ENCODE measurements at regions not wholly inside any gene's neighbourhood (a gene's known extent, or its start where the extent isn't known, plus 50 kb on each side); places are given as distances from the start of the nearest gene placed in this dataset.

DNA sequence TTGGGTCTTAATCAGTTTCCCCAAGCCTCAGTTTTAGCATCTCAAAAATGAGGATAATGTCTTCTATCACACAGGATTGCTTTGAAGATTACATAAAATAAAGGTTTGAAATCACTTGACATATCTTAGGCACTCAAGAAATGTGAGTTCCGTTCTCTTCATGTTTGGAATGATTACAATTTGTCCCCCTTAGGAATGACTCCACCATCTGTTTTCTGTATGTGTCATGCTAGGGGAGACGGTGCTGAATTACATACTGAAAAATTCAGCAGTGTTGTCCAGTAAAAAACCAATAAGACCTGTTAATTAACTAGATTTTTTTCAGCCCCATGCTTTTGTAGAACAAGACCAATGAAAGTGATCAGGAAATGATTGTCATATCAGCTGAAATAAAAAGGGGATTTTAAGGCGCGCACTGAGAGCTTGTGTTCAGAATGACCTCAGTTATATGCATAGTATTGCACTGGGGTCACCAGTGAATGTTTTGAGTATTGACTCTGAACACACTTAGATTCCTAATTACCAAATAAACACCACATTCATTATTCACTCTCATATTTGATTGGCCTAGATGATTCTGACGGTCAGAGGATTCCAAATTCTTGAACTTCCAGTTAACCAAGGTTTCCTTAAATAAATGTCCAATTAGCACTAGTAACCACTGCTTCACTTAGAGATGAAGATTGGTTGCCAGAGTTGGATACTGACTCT is 114.5 kb upstream of the KCNK2 start:
- Histone ChIP-seq H2BK5ac (ENCODE audit: low read length) (no peak overlapping the region), H2AFZ (ENCODE audit: low read length) (no peak overlapping the region), H2AK5ac (ENCODE audit: low read depth, low read length) (no peak overlapping the region), H2BK15ac (ENCODE audit: low read length) (no peak overlapping the region), H3K36me3 (replicated peaks in 1 of 2; ENCODE audit: control insufficient read depth in 2 of 2, insufficient read depth in 2 of 2, low read length in 2 of 2) (no peaks in the 10 kb centered on the region), H3K4me3 (ENCODE audit: low read length in 2 of 2) (no peak overlapping the region), H3K27ac (replicated peaks; ENCODE audit: low read length) (no peak overlapping the region), H3K23ac (ENCODE audit: low read depth, low read length, poor library complexity) (no peak overlapping the region), H3K14ac (ENCODE audit: low read length) (no peak overlapping the region), H3K9me3 (replicated peaks in 1 of 2; ENCODE audit: control insufficient read depth in 2 of 2, insufficient read depth in 1 of 2, low read depth in 1 of 2, low read length in 2 of 2) (no peaks in the 10 kb centered on the region), H3K4ac (ENCODE audit: low read length) (no peak overlapping the region), H3K4me1 (ENCODE audit: control insufficient read depth in 2 of 2, insufficient read depth in 1 of 2, low read depth in 1 of 2, low read length in 2 of 2) (peaks cover 0 to 6% of the 10 kb centered on the region in 2 donors), H3K27me3 (ENCODE audit: control insufficient read depth in 3 of 3, insufficient read depth in 3 of 3, low read depth in 1 of 3, low read length in 3 of 3) (no peaks in the 10 kb centered on the region), H3K9ac (ENCODE audit: low read depth, low read length, poor library complexity) (no peak overlapping the region), H4K91ac (ENCODE audit: low read depth, low read length, poor library complexity) (no peak overlapping the region), H2BK120ac (ENCODE audit: low read depth, low read length) (no peak overlapping the region), H3K4me2 (ENCODE audit: insufficient read depth, low read length, poor library complexity, severe bottlenecking) (no peak overlapping the region), H4K8ac (ENCODE audit: low read depth, low read length) (no peak overlapping the region), H3K18ac (ENCODE audit: low read length) (no peak overlapping the region), H3K79me1 (ENCODE audit: low read depth, low read length) (no peaks in the 10 kb centered on the region), H2BK12ac (ENCODE audit: low read length) (no peak overlapping the region)
- WGBS, 2 donors (ENCODE audit: extremely low coverage in 2 of 2, insufficient read length in 2 of 2, insufficient replicate concordance in 1 of 2) = no CpG with 5 or more reads among the region's 5 CpGs
- DNase-seq (ENCODE audit: low spot score) = no peak

DNA sequence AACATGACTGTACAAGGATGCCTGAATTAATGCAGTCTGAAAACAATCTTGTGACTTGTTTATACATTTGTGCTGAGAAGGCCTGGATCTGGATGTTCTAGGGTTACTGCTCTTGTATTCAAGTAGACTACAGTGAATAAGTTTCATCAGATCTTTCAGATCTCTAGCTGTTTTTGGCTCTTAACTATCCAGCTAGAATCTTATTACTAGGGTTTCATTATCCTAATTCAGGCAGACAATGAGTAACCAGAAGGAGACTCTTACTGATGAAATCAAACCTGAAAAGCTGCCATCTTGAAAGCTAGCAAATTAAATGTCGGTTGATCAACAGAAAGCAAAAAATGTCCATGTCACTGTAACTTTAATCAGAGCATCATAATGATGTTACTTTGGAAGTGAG is 112.5 kb upstream of the KCNK2 start:
- Histone ChIP-seq H3K9ac (ENCODE audit: low read depth, low read length, poor library complexity) (no peak overlapping the region), H2AK5ac (ENCODE audit: low read depth, low read length) (no peak overlapping the region), H4K91ac (ENCODE audit: low read depth, low read length, poor library complexity) (no peak overlapping the region), H4K8ac (ENCODE audit: low read depth, low read length) (no peak overlapping the region), H2BK15ac (ENCODE audit: low read length) (no peak overlapping the region), H3K9me3 (replicated peaks in 1 of 2; ENCODE audit: control insufficient read depth in 2 of 2, insufficient read depth in 1 of 2, low read depth in 1 of 2, low read length in 2 of 2) (no peaks in the 10 kb centered on the region), H3K4me3 (ENCODE audit: low read length in 2 of 2) (no peak overlapping the region), H2BK12ac (ENCODE audit: low read length) (no peak overlapping the region), H3K27ac (replicated peaks; ENCODE audit: low read length) (no peak overlapping the region), H2BK5ac (ENCODE audit: low read length) (no peak overlapping the region), H3K14ac (ENCODE audit: low read length) (no peak overlapping the region), H3K4me1 (ENCODE audit: control insufficient read depth in 2 of 2, insufficient read depth in 1 of 2, low read depth in 1 of 2, low read length in 2 of 2) (peaks cover 0 to 8% of the 10 kb centered on the region in 2 donors), H3K23ac (ENCODE audit: low read depth, low read length, poor library complexity) (no peak overlapping the region), H3K4me2 (ENCODE audit: insufficient read depth, low read length, poor library complexity, severe bottlenecking) (no peak overlapping the region), H3K18ac (ENCODE audit: low read length) (no peak overlapping the region), H3K79me1 (ENCODE audit: low read depth, low read length) (no peaks in the 10 kb centered on the region), H3K27me3 (ENCODE audit: control insufficient read depth in 3 of 3, insufficient read depth in 3 of 3, low read depth in 1 of 3, low read length in 3 of 3) (no peaks in the 10 kb centered on the region), H2BK120ac (ENCODE audit: low read depth, low read length) (no peak overlapping the region), H3K4ac (ENCODE audit: low read length) (no peak overlapping the region), H2AFZ (ENCODE audit: low read length) (no peak overlapping the region), H3K36me3 (replicated peaks in 1 of 2; ENCODE audit: control insufficient read depth in 2 of 2, insufficient read depth in 2 of 2, low read length in 2 of 2) (no peaks in the 10 kb centered on the region)
- no CpG with 5 or more reads among the region's 1 CpG for WGBS, 2 donors (ENCODE audit: extremely low coverage in 2 of 2, insufficient read length in 2 of 2, insufficient replicate concordance in 1 of 2)
- DNase-seq (ENCODE audit: low spot score) = no peak

DNA sequence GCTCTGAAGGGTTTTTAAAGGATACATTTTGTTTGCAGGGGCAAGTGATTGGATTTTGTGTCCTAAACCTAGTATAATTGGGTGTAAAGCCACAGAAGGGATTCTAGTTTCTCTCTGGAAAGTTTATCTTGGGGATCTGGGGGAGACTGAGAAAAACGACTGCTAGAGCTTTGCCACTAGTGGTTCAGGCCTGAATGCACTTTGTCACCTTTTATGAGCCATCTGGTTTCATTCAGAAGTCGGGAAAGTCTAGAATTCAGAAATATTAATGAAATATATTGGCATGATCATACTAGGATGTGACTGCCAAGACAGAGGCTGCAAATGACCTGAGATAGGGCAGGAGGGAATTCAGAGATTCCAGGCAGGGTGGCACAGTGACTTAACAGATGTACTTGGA is 111.5 kb upstream of the KCNK2 start:
- no peak overlapping the region for H3K18ac ChIP-seq (ENCODE audit: low read length)
- no peak overlapping the region for H3K14ac ChIP-seq (ENCODE audit: low read length)
- H3K9me3 ChIP-seq (replicated peaks in 1 of 2; ENCODE audit: control insufficient read depth in 2 of 2, insufficient read depth in 1 of 2, low read depth in 1 of 2, low read length in 2 of 2) = no peaks in the 10 kb centered on the region
- no peak overlapping the region for H2BK15ac ChIP-seq (ENCODE audit: low read length)
- no peak overlapping the region for H3K27ac ChIP-seq (replicated peaks; ENCODE audit: low read length)
- H4K91ac ChIP-seq (ENCODE audit: low read depth, low read length, poor library complexity) = no peak overlapping the region
- H3K27me3 ChIP-seq (ENCODE audit: control insufficient read depth in 3 of 3, insufficient read depth in 3 of 3, low read depth in 1 of 3, low read length in 3 of 3) = no peaks in the 10 kb centered on the region
- no peak overlapping the region for H3K23ac ChIP-seq (ENCODE audit: low read depth, low read length, poor library complexity)
- no peaks in the 10 kb centered on the region for H3K79me1 ChIP-seq (ENCODE audit: low read depth, low read length)
- H3K36me3 ChIP-seq (replicated peaks in 1 of 2; ENCODE audit: control insufficient read depth in 2 of 2, insufficient read depth in 2 of 2, low read length in 2 of 2) = no peaks in the 10 kb centered on the region
- no peak overlapping the region for H3K9ac ChIP-seq (ENCODE audit: low read depth, low read length, poor library complexity)
- H2AFZ ChIP-seq (ENCODE audit: low read length) = no peak overlapping the region
- no peak for DNase-seq (ENCODE audit: low spot score)
- no peak overlapping the region for H2BK5ac ChIP-seq (ENCODE audit: low read length)
- no peak overlapping the region for H3K4me3 ChIP-seq (ENCODE audit: low read length in 2 of 2)
- peaks cover 0 to 5% of the 10 kb centered on the region in 2 donors for H3K4me1 ChIP-seq (ENCODE audit: control insufficient read depth in 2 of 2, insufficient read depth in 1 of 2, low read depth in 1 of 2, low read length in 2 of 2)
- no peak overlapping the region for H2AK5ac ChIP-seq (ENCODE audit: low read depth, low read length)
- H4K8ac ChIP-seq (ENCODE audit: low read depth, low read length) = no peak overlapping the region
- no peak overlapping the region for H2BK120ac ChIP-seq (ENCODE audit: low read depth, low read length)
- no peak overlapping the region for H3K4me2 ChIP-seq (ENCODE audit: insufficient read depth, low read length, poor library complexity, severe bottlenecking)
- H3K4ac ChIP-seq (ENCODE audit: low read length) = no peak overlapping the region
- no CpG with 5 or more reads among the region's 2 CpGs for WGBS, 2 donors (ENCODE audit: extremely low coverage in 2 of 2, insufficient read length in 2 of 2, insufficient replicate concordance in 1 of 2)
- no peak overlapping the region for H2BK12ac ChIP-seq (ENCODE audit: low read length)

DNA sequence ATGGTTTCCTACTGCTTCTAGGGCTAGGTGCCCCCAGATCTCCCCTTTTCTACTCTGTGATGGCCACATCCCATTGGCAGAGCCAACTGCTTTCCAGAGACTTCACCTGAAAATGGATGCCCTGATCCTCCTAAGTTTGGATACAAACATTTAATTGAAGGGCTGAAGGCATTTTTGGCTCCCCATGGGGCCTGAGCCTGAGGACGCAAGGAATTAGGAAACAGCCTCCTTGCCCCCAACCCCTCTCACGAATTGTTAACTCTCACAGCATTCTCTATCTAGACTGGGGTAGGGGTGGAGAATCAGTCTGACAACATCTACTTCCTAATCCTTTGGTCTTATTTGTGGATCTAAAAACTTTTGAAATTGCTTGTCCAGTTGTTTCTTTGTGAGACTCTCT is 108.5 kb upstream of the KCNK2 start:
- H3K36me3 ChIP-seq (replicated peaks in 1 of 2; ENCODE audit: control insufficient read depth in 2 of 2, insufficient read depth in 2 of 2, low read length in 2 of 2) = no peaks in the 10 kb centered on the region
- no peak overlapping the region for H2BK15ac ChIP-seq (ENCODE audit: low read length)
- H3K4me1 ChIP-seq (ENCODE audit: control insufficient read depth in 2 of 2, insufficient read depth in 1 of 2, low read depth in 1 of 2, low read length in 2 of 2) = peaks cover 7 to 9% of the 10 kb centered on the region in 2 donors
- no peak overlapping the region for H3K4me2 ChIP-seq (ENCODE audit: insufficient read depth, low read length, poor library complexity, severe bottlenecking)
- DNase-seq (ENCODE audit: low spot score) = no peak
- no peak overlapping the region for H3K27ac ChIP-seq (replicated peaks; ENCODE audit: low read length)
- H3K9me3 ChIP-seq (replicated peaks in 1 of 2; ENCODE audit: control insufficient read depth in 2 of 2, insufficient read depth in 1 of 2, low read depth in 1 of 2, low read length in 2 of 2) = no peaks in the 10 kb centered on the region
- no CpG with 5 or more reads among the region's 2 CpGs for WGBS, 2 donors (ENCODE audit: extremely low coverage in 2 of 2, insufficient read length in 2 of 2, insufficient replicate concordance in 1 of 2)
- no peak overlapping the region for H2BK5ac ChIP-seq (ENCODE audit: low read length)
- no peak overlapping the region for H3K14ac ChIP-seq (ENCODE audit: low read length)
- no peak overlapping the region for H3K4me3 ChIP-seq (ENCODE audit: low read length in 2 of 2)
- H2BK12ac ChIP-seq (ENCODE audit: low read length) = no peak overlapping the region
- no peak overlapping the region for H4K91ac ChIP-seq (ENCODE audit: low read depth, low read length, poor library complexity)
- H4K8ac ChIP-seq (ENCODE audit: low read depth, low read length) = no peak overlapping the region
- peak overlapping the region; percentile 21 for H3K18ac ChIP-seq (ENCODE audit: low read length)
- no peak overlapping the region for H2AFZ ChIP-seq (ENCODE audit: low read length)
- no peak overlapping the region for H2BK120ac ChIP-seq (ENCODE audit: low read depth, low read length)
- H2AK5ac ChIP-seq (ENCODE audit: low read depth, low read length) = no peak overlapping the region
- H3K79me1 ChIP-seq (ENCODE audit: low read depth, low read length) = no peaks in the 10 kb centered on the region
- H3K4ac ChIP-seq (ENCODE audit: low read length) = no peak overlapping the region
- no peak overlapping the region for H3K9ac ChIP-seq (ENCODE audit: low read depth, low read length, poor library complexity)
- H3K23ac ChIP-seq (ENCODE audit: low read depth, low read length, poor library complexity) = no peak overlapping the region
- H3K27me3 ChIP-seq (ENCODE audit: control insufficient read depth in 3 of 3, insufficient read depth in 3 of 3, low read depth in 1 of 3, low read length in 3 of 3) = peaks cover 0 to 12% (median 0%) of the 10 kb centered on the region in 3 experiments

Data from neuronal stem cell (in vitro differentiated cells).